Hematopoietic multipotent progenitor cell treated with erythropoietin and hydrocortisone succinate and interleukin-3 and kit ligand, for 4 days (in vitro differentiated cells): ENCODE measurements at regions not wholly inside any gene's neighbourhood (a gene's known extent, or its start where the extent isn't known, plus 50 kb on each side); places are given as distances from the start of the nearest gene placed in this dataset.

Source experiments
- DNase-seq: peaks from one replicate; pipeline ENCODE4 v3.0.0-alpha.2; 2015

GRCh38 chr12:124410354-124411175 lies 115.7 kb downstream of the RFLNA start:
- no peak for DNase-seq

- DNase-seq, result no peak
Observed at GRCh38 chr12:124408822-124409517, 114.1 kb downstream of the RFLNA start.

GRCh38 chr12:124407074-124407473 lies 112.2 kb downstream of the RFLNA start:
- DNase-seq, result no peak

GRCh38 chr12:124406043-124406442 lies 111.2 kb downstream of the RFLNA start:
- DNase-seq, result no peak

- no peak for DNase-seq
Observed at GRCh38 chr12:124405592-124405991, 110.7 kb downstream of the RFLNA start.

GRCh38 chr12:124405151-124405550 lies 110.3 kb downstream of the RFLNA start:
- DNase-seq, result no peak

- no peak for DNase-seq
Observed at GRCh38 chr12:124404162-124404784, 109.4 kb downstream of the RFLNA start.

GRCh38 chr12:124403273-124403672 lies 108.4 kb downstream of the RFLNA start:
- DNase-seq, result no peak

- no peak for DNase-seq
Observed at GRCh38 chr12:124402248-124403066, 107.6 kb downstream of the RFLNA start.

- DNase-seq, result no peak
Observed at GRCh38 chr12:124401704-124402221, 106.9 kb downstream of the RFLNA start.

- no peak for DNase-seq
Observed at GRCh38 chr12:124400124-124400523, 105.2 kb downstream of the RFLNA start.

GRCh38 chr12:124399622-124400021 lies 104.7 kb downstream of the RFLNA start:
- DNase-seq, result peak; percentile 55

GRCh38 chr12:124398578-124399227 lies 103.8 kb downstream of the RFLNA start:
- no peak for DNase-seq

- peak; percentile 71 for DNase-seq
Observed at GRCh38 chr12:124397807-124398577, 103.1 kb downstream of the RFLNA start.

- DNase-seq, result no peak
Observed at GRCh38 chr12:124397399-124397679, 102.4 kb downstream of the RFLNA start.

GRCh38 chr12:124396544-124397398 lies 101.9 kb downstream of the RFLNA start:
- DNase-seq, result no peak

GRCh38 chr12:124395986-124396385 lies 101.1 kb downstream of the RFLNA start:
- no peak for DNase-seq

- no peak for DNase-seq
Observed at GRCh38 chr12:124395284-124395752, 100.4 kb downstream of the RFLNA start.

- no peak for DNase-seq
Observed at GRCh38 chr12:124394462-124395128, 99.7 kb downstream of the RFLNA start.

- no peak for DNase-seq
Observed at GRCh38 chr12:124393831-124394230, 98.9 kb downstream of the RFLNA start.
